Neural crest cell (in vitro differentiated cells): ENCODE measurements at regions not wholly inside any gene's neighbourhood (a gene's known extent, or its start where the extent isn't known, plus 50 kb on each side); places are given as distances from the start of the nearest gene placed in this dataset.

ENCODE experiments used
- DNase-seq: peaks from one replicate; pipeline ENCODE4 v3.0.0; 2021; ENCODE audit warnings: low read depth, mixed read lengths, low spot score
- H3K27ac Mint-ChIP-seq: one replicate; pipeline ENCODE4 v1.8.0; 2021; ENCODE audit warnings: mild to moderate bottlenecking, mixed read lengths; ENCODE audit not compliant: unreplicated experiment
- H3K27me3 Mint-ChIP-seq: 2 replicates; pipeline ENCODE4 v1.8.0; 2021; ENCODE audit warnings: low read depth, mild to moderate bottlenecking, mixed read lengths
- H3K36me3 Mint-ChIP-seq: 2 replicates; pipeline ENCODE4 v1.8.0; 2021; ENCODE audit warnings: low read depth, mild to moderate bottlenecking, mixed read lengths
- H3K4me1 Mint-ChIP-seq: 2 replicates; pipeline ENCODE4 v1.8.0; 2021; ENCODE audit warnings: mixed read lengths
- H3K4me3 Mint-ChIP-seq: one replicate; pipeline ENCODE4 v1.8.0; 2021; ENCODE audit warnings: mild to moderate bottlenecking, mixed read lengths
- H3K9me3 Mint-ChIP-seq: 2 replicates; pipeline ENCODE4 v1.8.0; 2021; ENCODE audit warnings: mixed read lengths
- TF ChIP-seq, protein P1 (sequence below): fragments of 200-600 bp; sonication (generic); conservative IDR thresholded peaks from 2 replicates; pipeline ENCODE4 v1.5.0; 2021; ENCODE audit warnings: antibody characterized with exemption, mild to moderate bottlenecking

DNA sequence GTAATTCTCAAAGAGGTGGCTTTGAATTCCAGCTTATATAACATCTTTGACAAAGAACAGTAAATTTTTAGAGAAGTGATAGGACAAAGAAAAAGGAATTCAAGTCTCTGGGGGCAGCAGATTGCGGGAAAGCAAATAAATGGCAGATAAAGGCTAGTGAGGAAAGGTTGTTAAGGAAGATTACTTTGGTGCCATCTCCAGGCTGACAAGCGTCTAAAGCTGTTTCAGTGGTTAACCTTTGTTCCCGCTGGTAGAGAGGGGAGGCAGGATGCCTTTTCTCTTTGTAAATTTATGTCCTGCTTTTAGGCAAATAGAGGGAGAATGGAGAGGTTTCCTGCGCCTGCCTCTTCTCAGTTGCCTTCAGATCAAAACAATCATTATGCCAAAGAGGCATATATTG is 431.2 kb upstream of the CHST9 start:
- Mint-ChIP-seq H3K27ac (no peak overlapping the region), H3K36me3 (no peaks in the 10 kb centered on the region), H3K9me3 (no peaks in the 10 kb centered on the region), H3K4me3 (no peak overlapping the region), H3K4me1 (peaks cover 16% of the 10 kb centered on the region), H3K27me3 (no peaks in the 10 kb centered on the region)
- no peak for DNase-seq
- TF ChIP-seq, protein P1, sequence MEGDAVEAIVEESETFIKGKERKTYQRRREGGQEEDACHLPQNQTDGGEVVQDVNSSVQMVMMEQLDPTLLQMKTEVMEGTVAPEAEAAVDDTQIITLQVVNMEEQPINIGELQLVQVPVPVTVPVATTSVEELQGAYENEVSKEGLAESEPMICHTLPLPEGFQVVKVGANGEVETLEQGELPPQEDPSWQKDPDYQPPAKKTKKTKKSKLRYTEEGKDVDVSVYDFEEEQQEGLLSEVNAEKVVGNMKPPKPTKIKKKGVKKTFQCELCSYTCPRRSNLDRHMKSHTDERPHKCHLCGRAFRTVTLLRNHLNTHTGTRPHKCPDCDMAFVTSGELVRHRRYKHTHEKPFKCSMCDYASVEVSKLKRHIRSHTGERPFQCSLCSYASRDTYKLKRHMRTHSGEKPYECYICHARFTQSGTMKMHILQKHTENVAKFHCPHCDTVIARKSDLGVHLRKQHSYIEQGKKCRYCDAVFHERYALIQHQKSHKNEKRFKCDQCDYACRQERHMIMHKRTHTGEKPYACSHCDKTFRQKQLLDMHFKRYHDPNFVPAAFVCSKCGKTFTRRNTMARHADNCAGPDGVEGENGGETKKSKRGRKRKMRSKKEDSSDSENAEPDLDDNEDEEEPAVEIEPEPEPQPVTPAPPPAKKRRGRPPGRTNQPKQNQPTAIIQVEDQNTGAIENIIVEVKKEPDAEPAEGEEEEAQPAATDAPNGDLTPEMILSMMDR = no peak

DNA sequence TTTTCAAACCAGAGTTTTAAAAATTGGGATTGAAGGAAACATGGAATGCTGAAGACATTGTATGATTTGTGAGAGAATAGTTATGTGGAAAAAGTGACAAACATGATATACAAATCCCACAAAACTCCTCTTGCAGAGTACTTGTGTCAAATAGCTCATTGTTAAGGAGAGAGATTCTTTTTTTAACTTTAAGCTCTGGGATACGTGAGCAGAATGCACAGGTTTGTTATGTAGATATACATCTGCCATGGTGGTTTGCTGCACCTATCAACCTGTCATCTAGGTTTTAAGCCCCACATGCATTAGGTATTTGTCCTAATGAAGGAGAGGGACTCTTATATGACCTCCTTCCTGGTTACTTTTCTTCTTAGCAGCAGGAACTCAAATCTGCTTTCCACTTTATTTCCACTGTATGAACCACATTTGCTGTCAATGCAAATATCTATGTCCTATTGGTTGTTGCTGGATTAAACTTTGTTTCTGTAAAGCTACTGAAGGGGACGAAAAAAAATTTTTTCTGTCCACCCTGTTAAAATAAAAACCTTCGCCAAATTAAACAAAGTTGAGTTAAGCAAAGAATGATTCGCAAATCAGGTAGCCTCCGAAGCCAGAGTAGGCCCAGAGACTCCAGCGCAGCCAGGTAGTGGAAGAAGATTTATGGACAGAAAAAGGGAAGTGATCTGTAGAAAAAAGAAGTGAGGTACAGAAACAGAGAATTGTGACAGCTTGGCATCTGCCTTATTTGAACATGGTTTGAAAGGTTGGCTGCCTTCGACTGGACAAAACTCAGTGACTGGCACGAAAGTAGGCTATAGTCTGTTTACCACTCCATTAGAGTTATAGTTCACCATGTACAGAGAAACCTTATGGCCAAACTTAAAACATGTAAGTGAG is 430.1 kb upstream of the CHST9 start:
- H3K9me3 Mint-ChIP-seq = no peaks in the 10 kb centered on the region
- no peak for DNase-seq
- H3K4me3 Mint-ChIP-seq = no peak overlapping the region
- H3K4me1 Mint-ChIP-seq = peaks cover 16% of the 10 kb centered on the region
- no peaks in the 10 kb centered on the region for H3K36me3 Mint-ChIP-seq
- no peaks in the 10 kb centered on the region for H3K27me3 Mint-ChIP-seq
- peak overlapping the region; percentile 13 for H3K27ac Mint-ChIP-seq
- TF ChIP-seq, protein P1 = no peak

DNA sequence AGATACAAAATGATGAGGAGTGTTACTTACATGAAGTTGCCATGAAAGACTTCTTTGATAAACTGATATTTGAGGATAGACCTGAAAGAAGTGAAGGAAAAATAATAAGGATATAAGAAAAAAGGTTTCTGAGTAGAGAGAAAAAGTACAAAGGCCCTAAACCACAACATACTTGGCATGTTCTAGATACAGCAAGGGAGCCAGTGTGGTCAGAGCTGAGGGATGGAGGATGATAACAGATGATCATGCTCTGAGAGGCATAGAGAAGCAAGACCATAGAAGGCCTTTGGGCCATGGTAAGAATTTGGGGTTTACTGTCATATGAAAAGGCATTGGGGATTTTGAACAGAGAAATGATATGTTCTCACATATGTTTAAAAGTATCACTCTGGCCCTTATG is 424.1 kb upstream of the CHST9 start:
- TF ChIP-seq, protein P1 = no peak
- Mint-ChIP-seq H3K4me1 (peaks cover 13% of the 10 kb centered on the region), H3K27me3 (no peaks in the 10 kb centered on the region), H3K9me3 (peaks cover 3% of the 10 kb centered on the region), H3K36me3 (no peaks in the 10 kb centered on the region), H3K4me3 (no peak overlapping the region), H3K27ac (no peak overlapping the region)
- no peak for DNase-seq

DNA sequence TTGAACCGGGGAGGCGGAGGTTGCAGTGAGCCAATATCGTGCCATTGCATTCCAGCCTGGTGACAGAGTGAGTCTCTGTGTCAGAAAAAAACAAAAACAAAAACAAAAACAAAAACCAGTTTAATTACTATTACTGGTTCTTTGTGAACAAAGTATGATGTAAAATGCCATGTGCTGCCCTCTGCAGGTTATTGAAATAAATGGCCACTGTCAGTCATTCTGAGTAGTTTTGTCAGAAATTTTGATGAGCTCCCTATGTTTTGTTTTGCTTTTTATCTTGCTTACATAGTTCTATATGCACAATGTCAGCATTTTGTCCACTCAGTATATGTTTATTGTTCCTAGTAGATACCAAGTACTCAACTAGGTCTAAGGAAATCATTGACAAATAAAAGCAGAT is 423.6 kb upstream of the CHST9 start:
- TF ChIP-seq, protein P1 = peak; percentile 61
- H3K27me3 Mint-ChIP-seq = no peaks in the 10 kb centered on the region
- no peak overlapping the region for H3K4me3 Mint-ChIP-seq
- H3K9me3 Mint-ChIP-seq = peaks cover 3% of the 10 kb centered on the region
- no peaks in the 10 kb centered on the region for H3K36me3 Mint-ChIP-seq
- no peak for DNase-seq
- H3K4me1 Mint-ChIP-seq = peaks cover 13% of the 10 kb centered on the region
- no peak overlapping the region for H3K27ac Mint-ChIP-seq

DNA sequence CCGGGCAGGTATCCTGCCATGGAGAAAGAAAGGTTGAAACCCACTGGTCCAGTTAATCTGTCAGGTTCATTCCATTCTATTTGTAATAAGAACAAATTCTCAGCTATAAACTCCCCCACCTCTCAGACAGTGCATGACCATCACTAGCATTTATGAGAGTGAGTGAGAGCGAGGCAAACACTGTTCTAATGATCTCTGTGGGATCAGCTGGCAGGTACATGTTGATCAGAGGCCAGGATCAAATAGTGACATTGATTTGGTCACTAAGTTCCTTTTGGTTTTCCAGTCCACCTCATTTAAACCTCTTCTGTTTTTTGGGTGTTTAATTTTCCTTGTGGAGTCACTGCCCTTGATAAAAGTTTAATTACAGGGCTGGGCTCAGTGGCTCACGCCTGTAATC is 423.1 kb upstream of the CHST9 start:
- H3K9me3 Mint-ChIP-seq = peaks cover 3% of the 10 kb centered on the region
- DNase-seq = no peak
- no peaks in the 10 kb centered on the region for H3K27me3 Mint-ChIP-seq
- no peak overlapping the region for H3K27ac Mint-ChIP-seq
- TF ChIP-seq, protein P1 = no peak
- peaks cover 13% of the 10 kb centered on the region for H3K4me1 Mint-ChIP-seq
- no peaks in the 10 kb centered on the region for H3K36me3 Mint-ChIP-seq
- no peak overlapping the region for H3K4me3 Mint-ChIP-seq
